ENCODE measurements at regions not wholly inside any gene's neighbourhood (a gene's known extent, or its start where the extent isn't known, plus 50 kb on each side); places are given as distances from the start of the nearest gene placed in this dataset.

DNA sequence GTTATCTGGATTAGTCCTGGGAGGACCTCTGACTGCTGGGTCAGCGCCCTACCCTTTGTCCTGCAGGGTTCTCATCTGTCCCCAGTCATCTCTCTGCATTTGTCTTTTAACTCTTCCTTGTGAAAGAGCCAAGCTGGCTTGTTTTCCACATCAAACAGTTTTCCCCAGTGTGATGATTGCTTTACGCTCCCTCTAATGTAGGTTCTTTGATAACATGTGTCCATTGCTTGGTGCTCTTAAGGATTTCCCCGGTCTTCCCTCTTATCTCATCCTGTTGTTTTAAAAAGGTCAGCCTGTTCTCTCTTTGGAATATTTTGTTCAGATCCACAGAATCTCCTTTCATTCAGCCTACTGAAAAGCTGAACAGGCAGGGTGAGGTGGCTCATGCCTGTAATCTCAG, 792.1 kb upstream of the RAB6C start:
- no peak for ATAC-seq
- Histone ChIP-seq H2AFZ (ENCODE audit: low read length) (no peak overlapping the region), H3K27ac (ENCODE audit: extremely low read length, insufficient read depth, low read length) (no peak overlapping the region), H3K27me3 (ENCODE audit: control insufficient read depth in 1 of 2, insufficient read depth in 2 of 2, low read length in 2 of 2) (peaks cover 3 to 43% of the 10 kb centered on the region in 2 experiments; a peak in 4 of 5 replicates), H3K4me3 (replicated peaks in 1 of 3; ENCODE audit: insufficient read depth in 1 of 3, low read depth in 2 of 3, low read length in 3 of 3) (no peak overlapping the region), H3K36me3 (replicated peaks in 1 of 2; ENCODE audit: control insufficient read depth in 1 of 2, insufficient read depth in 2 of 2, low read length in 2 of 2) (no peaks in the 10 kb centered on the region), H4K20me1 (ENCODE audit: insufficient read depth, low read length) (no peaks in the 10 kb centered on the region), H3K4me2 (ENCODE audit: low read depth, low read length) (no peak overlapping the region), H3K9me3 (ENCODE audit: low read length) (no peaks in the 10 kb centered on the region), H3K9ac (ENCODE audit: insufficient read depth, low read depth, low read length) (no peak overlapping the region), H3K4me1 (ENCODE audit: insufficient read depth, low read length) (no peaks in the 10 kb centered on the region), H3K79me2 (ENCODE audit: insufficient read depth, low read length) (no peaks in the 10 kb centered on the region)
- CTCF ChIA-PET (ENCODE audit: low intra/inter-chr PET ratio, low total read pairs) = no interaction called here
- in situ Hi-C loops (cut with HindIII; ENCODE audit: extremely low pct_ligation_motif_present, low pct_unique_long_range_greater_than_20kb) (no loop called here), intact Hi-C loops (cut with micrococcal nuclease; ENCODE audit: unreplicated experiment) (no loop called here)
- no peak for DNase-seq (ENCODE audit: low spot score)
- TF ChIP-seq TAF1 (CRISPR knock-in tag; IDR thresholded peaks at IDR 0.05) (no peak), RFXANK (CRISPR knock-in tag; IDR thresholded peaks at IDR 0.05) (no peak), CBX2 (IDR thresholded peaks at IDR 0.05; ENCODE audit: low read depth, low read length) (no peak), CBX2 (CRISPR knock-in tag; IDR thresholded peaks at IDR 0.05; ENCODE audit: low read depth) (no peak), NFATC3 (CRISPR knock-in tag; IDR thresholded peaks at IDR 0.05) (no peak)
- TF ChIP-seq, protein P1, sequence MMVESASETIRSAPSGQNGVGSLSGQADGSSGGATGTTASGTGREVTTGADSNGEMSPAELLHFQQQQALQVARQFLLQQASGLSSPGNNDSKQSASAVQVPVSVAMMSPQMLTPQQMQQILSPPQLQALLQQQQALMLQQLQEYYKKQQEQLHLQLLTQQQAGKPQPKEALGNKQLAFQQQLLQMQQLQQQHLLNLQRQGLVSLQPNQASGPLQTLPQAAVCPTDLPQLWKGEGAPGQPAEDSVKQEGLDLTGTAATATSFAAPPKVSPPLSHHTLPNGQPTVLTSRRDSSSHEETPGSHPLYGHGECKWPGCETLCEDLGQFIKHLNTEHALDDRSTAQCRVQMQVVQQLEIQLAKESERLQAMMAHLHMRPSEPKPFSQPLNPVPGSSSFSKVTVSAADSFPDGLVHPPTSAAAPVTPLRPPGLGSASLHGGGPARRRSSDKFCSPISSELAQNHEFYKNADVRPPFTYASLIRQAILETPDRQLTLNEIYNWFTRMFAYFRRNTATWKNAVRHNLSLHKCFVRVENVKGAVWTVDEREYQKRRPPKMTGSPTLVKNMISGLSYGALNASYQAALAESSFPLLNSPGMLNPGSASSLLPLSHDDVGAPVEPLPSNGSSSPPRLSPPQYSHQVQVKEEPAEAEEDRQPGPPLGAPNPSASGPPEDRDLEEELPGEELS (CRISPR knock-in tag; IDR thresholded peaks at IDR 0.05) = no peak
- BruUV-seq (replicated peaks) = no TSS peak
- no peak for FAIRE-seq
- WGBS (ENCODE audit: low lambda C conversion rate) = 33% methylated on average over 3 of the region's 3 CpGs
- POLR2A ChIA-PET = no interaction called here

DNA sequence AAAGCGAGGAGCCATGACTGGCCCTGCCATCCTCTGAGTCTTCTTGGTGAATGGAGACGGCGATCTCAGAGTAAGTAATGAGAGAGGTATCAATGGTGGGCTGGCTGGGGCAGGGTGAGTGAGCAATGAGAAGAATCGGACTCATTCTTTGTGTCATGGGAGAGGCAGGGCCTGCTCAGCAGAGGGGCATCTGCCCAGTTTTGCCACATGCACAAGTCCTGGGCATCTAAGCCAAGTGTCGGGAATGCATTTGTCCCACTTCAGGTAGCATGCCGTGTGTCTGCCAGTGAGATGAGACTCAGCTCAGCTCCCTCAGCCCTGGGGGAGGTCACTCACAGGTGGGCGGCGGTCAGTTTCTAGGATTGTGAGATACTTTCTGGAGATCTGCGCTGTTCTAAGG, 791.0 kb upstream of the RAB6C start:
- no peaks in the 10 kb centered on the region for H4K20me1 ChIP-seq (ENCODE audit: insufficient read depth, low read length)
- H3K4me3 ChIP-seq (replicated peaks in 1 of 3; ENCODE audit: insufficient read depth in 1 of 3, low read depth in 2 of 3, low read length in 3 of 3) = no peak overlapping the region
- ATAC-seq (no peak), DNase-seq (ENCODE audit: low spot score) (no peak), FAIRE-seq (no peak)
- intact Hi-C loops (cut with micrococcal nuclease; ENCODE audit: unreplicated experiment) (no loop called here), in situ Hi-C loops (cut with HindIII; ENCODE audit: extremely low pct_ligation_motif_present, low pct_unique_long_range_greater_than_20kb) (no loop called here)
- no peak overlapping the region for H3K27ac ChIP-seq (ENCODE audit: extremely low read length, insufficient read depth, low read length)
- no peaks in the 10 kb centered on the region for H3K36me3 ChIP-seq (replicated peaks in 1 of 2; ENCODE audit: control insufficient read depth in 1 of 2, insufficient read depth in 2 of 2, low read length in 2 of 2)
- no peak overlapping the region for H2AFZ ChIP-seq (ENCODE audit: low read length)
- CTCF ChIA-PET (ENCODE audit: low intra/inter-chr PET ratio, low total read pairs) = no interaction called here
- BruUV-seq (replicated peaks) = no TSS peak
- H3K79me2 ChIP-seq (ENCODE audit: insufficient read depth, low read length) = no peaks in the 10 kb centered on the region
- WGBS (ENCODE audit: low lambda C conversion rate) = 31% methylated on average over 6 of the region's 9 CpGs
- no peaks in the 10 kb centered on the region for H3K9me3 ChIP-seq (ENCODE audit: low read length)
- H3K4me2 ChIP-seq (ENCODE audit: low read depth, low read length) = no peak overlapping the region
- POLR2A ChIA-PET = no interaction called here
- H3K9ac ChIP-seq (ENCODE audit: insufficient read depth, low read depth, low read length) = no peak overlapping the region
- peaks cover 3 to 43% of the 10 kb centered on the region in 2 experiments; a peak in 4 of 5 replicates for H3K27me3 ChIP-seq (ENCODE audit: control insufficient read depth in 1 of 2, insufficient read depth in 2 of 2, low read length in 2 of 2)
- TF ChIP-seq, protein P2, sequence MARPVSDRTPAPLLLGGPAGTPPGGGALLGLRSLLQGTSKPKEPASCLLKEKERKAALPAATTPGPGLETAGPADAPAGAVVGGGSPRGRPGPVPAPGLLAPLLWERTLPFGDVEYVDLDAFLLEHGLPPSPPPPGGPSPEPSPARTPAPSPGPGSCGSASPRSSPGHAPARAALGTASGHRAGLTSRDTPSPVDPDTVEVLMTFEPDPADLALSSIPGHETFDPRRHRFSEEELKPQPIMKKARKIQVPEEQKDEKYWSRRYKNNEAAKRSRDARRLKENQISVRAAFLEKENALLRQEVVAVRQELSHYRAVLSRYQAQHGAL (CRISPR knock-in tag; IDR thresholded peaks at IDR 0.05; ENCODE audit: not compliant biosample characterization) = no peak
- no peaks in the 10 kb centered on the region for H3K4me1 ChIP-seq (ENCODE audit: insufficient read depth, low read length)
